Ovary (tissue), 3 donors: ENCODE measurements at regions not wholly inside any gene's neighbourhood (a gene's known extent, or its start where the extent isn't known, plus 50 kb on each side); places are given as distances from the start of the nearest gene placed in this dataset.

Source experiments
- CTCF ChIP-seq, 3 donors: fragments of 450-650 bp in 2 of 3; fragments of 200-600 bp in 1 of 3; IDR thresholded peaks; one replicate each; pipeline versions ENCODE4 v1.5.1 to v1.8.0; 2016 to 2022; ENCODE audit warnings: antibody characterized with exemption in 3 of 3, mild to moderate bottlenecking in 1 of 3
- POLR2A ChIP-seq: fragments of 450-650 bp; IDR thresholded peaks from one replicate; pipeline ENCODE4 v1.6.1; 2017; ENCODE audit warnings: antibody characterized with exemption, mild to moderate bottlenecking, moderate library complexity
- donor health status: DM: no; HTN: no; CAD: no.

GRCh38 chr2:195443926-195444325, 213.1 kb upstream of the SLC39A10 start:
- TF ChIP-seq CTCF (IDR thresholded peaks at IDR 0.05) (no peak), POLR2A (no peak)
